Thymus (tissue), 11 donors: ENCODE measurements at regions not wholly inside any gene's neighbourhood (a gene's known extent, or its start where the extent isn't known, plus 50 kb on each side); places are given as distances from the start of the nearest gene placed in this dataset.

Experiments
- DNase-seq, 9 donors: peaks; one replicate each; pipeline ENCODE4 v3.0.0-alpha.2; 2013; ENCODE audit warnings: low spot score in 9 of 9, low read depth in 6 of 9, missing footprints in 1 of 9
- H3K27ac ChIP-seq, 2 donors: one replicate each; pipeline ENCODE4 v1.5.1; 2013; ENCODE audit warnings: control low read depth in 1 of 2, low read depth in 1 of 2, low read length in 1 of 2, mild to moderate bottlenecking in 1 of 2, moderate library complexity in 1 of 2
- H3K27me3 ChIP-seq, 2 donors: one replicate each; pipeline ENCODE4 v1.5.1; 2013; ENCODE audit warnings: low read length in 1 of 2; ENCODE audit not compliant: control insufficient read depth in 2 of 2, insufficient read depth in 1 of 2
- H3K36me3 ChIP-seq, 2 donors: one replicate each; pipeline ENCODE4 v1.5.1; 2013; ENCODE audit warnings: low read length in 1 of 2, mild to moderate bottlenecking in 1 of 2, moderate library complexity in 1 of 2; ENCODE audit not compliant: control insufficient read depth in 2 of 2, insufficient read depth in 2 of 2
- H3K4me1 ChIP-seq, 2 donors: one replicate each; pipeline ENCODE4 v1.5.1; 2013; ENCODE audit warnings: low read length in 2 of 2; ENCODE audit not compliant: control insufficient read depth in 2 of 2, insufficient read depth in 2 of 2
- H3K4me3 ChIP-seq, 2 donors: one replicate each; pipeline ENCODE4 v1.5.1; 2013; ENCODE audit warnings: low read length in 2 of 2, control low read depth in 1 of 2, mild to moderate bottlenecking in 1 of 2
- H3K9me3 ChIP-seq, 2 donors: one replicate each; pipeline ENCODE4 v1.5.1; 2013; ENCODE audit warnings: low read length in 1 of 2, mild to moderate bottlenecking in 1 of 2; ENCODE audit not compliant: control insufficient read depth in 2 of 2, insufficient read depth in 1 of 2
- WGBS: extraction: QIAGEN DNeasy Blood & Tissue Kit; methylation state at CpG from one replicate; pipeline ENCODE4 v1.1.7; 2013; 5-methylcytosine and 5-hydroxymethylcytosine counted together
- donor health status: healthy.

DNA sequence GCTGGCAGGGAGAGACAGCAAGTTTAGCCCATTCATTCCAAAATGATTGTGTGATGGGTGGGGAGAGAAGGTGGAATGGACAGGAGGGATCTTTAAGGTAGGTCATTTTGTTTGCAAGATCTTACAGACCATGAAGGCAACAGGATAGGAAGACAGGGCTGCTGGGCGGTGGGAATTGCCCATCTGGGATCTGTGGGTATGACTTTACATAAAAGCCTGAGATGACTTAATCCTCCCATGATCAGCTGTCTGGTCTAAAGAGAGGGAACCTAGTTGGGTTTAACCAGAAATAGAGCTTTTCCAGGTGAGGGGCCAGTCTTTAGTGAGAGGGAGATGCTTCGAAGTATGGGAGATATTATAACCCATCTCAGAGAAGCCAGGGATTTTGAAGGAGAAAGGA is 153.7 kb downstream of the KLF6 start:
- no peak overlapping the region for H3K4me3 ChIP-seq
- DNase-seq = no peak
- peaks cover 0 to 2% of the 10 kb centered on the region in 2 donors for H3K9me3 ChIP-seq
- H3K27me3 ChIP-seq = no peaks in the 10 kb centered on the region
- H3K36me3 ChIP-seq = no peaks in the 10 kb centered on the region
- peaks cover 0 to 9% of the 10 kb centered on the region in 2 donors for H3K4me1 ChIP-seq
- H3K27ac ChIP-seq = no peak overlapping the region
- 100% methylated on average over 2 of the region's 2 CpGs for WGBS

DNA sequence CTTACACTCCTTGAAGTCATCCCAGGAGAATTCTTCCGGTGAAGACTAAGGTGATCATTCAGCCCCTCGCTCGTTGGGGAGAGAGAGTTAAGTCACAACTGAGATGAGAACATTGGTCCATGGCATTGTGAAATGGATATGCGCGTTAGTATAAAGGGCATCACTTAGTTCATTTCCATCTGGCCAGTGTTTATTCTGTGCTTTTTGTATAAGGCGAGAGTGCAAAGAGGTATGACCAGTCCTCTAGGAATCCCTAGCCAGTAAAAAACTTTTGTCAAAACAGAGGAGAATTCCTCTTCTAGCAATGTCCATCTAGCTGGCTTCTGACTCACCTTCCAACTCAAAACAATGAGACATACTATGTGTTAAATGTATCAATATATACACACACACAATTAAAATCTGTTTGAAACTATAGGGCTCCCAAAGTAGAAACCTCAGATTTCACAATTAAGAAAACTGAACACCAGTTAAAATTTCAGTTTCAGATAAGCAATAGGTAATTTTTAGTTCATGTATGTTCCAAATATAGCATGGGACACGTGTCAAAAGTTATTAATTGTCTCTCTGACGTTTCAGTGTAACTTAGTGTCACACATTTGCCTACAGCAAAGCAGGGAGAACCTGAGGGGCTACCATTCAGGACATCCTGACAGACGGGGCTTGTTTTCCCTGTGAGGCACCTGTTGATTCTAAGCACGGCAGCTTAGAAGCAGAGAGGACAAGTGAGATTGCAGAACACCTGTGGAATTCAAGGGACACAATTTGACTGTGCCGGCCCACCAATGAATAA is 158.9 kb downstream of the KLF6 start:
- Histone ChIP-seq H3K27ac (peak overlapping the region in 1 of 2 donors; percentile 75), H3K4me3 (no peak overlapping the region), H3K4me1 (peaks cover 3 to 21% of the 10 kb centered on the region in 2 donors), H3K27me3 (no peaks in the 10 kb centered on the region), H3K9me3 (peaks cover 0 to 3% of the 10 kb centered on the region in 2 donors), H3K36me3 (no peaks in the 10 kb centered on the region)
- DNase-seq = no peak
- WGBS = 85% methylated on average over 11 of the region's 11 CpGs

DNA sequence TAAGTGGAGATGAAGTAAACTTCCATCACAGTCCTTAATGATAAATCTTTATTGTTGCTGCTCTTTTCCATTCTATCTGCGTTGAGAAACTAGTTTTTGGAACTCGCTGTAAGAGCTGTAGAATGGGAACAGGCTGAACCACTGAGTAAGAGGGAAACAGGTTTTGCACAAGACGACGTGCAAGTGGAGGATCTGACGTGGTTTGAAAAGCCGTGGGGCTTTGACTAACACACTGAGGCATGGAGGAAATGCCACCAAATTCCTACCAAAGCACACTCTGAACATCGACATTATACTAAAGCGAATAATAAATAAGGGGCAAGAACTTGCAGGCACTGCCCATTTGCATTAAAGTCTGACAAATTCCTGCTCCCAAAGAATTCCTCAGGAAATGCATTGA is 160.6 kb downstream of the KLF6 start:
- H3K4me1 ChIP-seq = peaks cover 3 to 21% of the 10 kb centered on the region in 2 donors
- H3K27ac ChIP-seq = no peak overlapping the region
- H3K9me3 ChIP-seq = peaks cover 0 to 3% of the 10 kb centered on the region in 2 donors
- H3K36me3 ChIP-seq = no peaks in the 10 kb centered on the region
- H3K27me3 ChIP-seq = no peaks in the 10 kb centered on the region
- H3K4me3 ChIP-seq = no peak overlapping the region
- DNase-seq = no peak
- 97% methylated on average over 8 of the region's 8 CpGs for WGBS

DNA sequence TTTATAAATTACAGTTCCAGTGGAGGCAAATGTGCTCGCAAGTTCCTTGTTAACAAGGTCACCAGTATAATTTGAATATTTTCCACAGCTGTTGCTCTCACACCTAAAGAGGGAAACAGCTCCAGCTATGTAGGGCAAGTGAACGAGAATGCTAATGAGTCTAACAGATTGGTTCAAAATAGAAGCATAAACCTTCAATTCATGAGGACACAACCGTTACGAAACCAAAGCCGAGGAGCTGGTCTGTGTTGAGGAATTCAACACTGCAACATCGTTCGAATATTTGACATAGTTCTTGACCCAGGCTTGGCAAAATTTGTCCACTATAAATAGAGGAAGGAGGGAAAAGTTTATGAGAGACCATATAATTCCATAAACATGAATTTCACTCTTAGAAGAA is 161.3 kb downstream of the KLF6 start:
- DNase-seq = no peak
- no peaks in the 10 kb centered on the region for H3K27me3 ChIP-seq
- H3K36me3 ChIP-seq = no peaks in the 10 kb centered on the region
- H3K4me3 ChIP-seq = no peak overlapping the region
- peaks cover 0 to 3% of the 10 kb centered on the region in 2 donors for H3K9me3 ChIP-seq
- H3K4me1 ChIP-seq = peaks cover 3 to 21% of the 10 kb centered on the region in 2 donors
- WGBS = 91% methylated on average over 7 of the region's 7 CpGs
- H3K27ac ChIP-seq = no peak overlapping the region

DNA sequence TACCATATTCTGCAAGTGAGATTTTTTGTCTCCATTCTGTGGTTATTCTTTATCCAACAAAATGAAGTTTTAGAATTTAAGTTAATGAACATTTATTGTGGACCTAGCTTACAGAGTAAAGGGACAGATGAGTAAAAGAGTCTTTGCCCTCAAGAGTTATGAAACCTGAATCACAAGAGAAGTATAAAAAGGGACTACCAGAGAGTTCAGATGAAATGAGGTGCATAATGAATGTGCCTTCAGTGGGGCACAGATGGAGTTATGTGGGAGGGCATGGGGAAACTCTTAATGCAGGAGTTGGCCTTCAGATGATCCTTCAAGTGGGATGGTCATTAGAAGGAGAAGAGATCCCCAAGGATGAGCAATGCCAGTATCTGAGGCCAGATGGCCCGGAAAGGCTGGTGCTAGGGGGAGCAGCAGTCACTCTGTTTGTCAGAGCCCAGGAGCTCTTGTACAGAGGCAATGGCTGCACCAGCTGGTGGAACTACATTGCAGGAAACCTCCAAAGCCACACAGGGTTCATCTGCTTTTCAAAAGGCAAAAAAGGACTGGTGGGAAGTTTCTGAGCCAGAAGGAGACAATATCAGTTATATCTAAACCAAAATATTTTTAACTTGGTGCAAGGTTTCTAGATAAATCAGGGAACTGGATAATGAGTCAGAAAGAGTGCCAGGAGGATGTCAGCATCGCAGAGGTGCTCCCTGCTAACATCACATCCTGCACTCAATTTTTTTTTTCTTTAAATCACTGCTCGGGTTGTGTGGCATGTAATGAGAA is 162.0 kb downstream of the KLF6 start:
- Histone ChIP-seq H3K36me3 (no peaks in the 10 kb centered on the region), H3K9me3 (peaks cover 0 to 3% of the 10 kb centered on the region in 2 donors), H3K27ac (peak overlapping the region in 1 of 2 donors; percentile 34), H3K4me3 (no peak overlapping the region), H3K27me3 (no peaks in the 10 kb centered on the region), H3K4me1 (peaks cover 3 to 21% of the 10 kb centered on the region in 2 donors)
- 48% methylated on average over 3 of the region's 3 CpGs for WGBS
- peak in 6 of 9 donors; percentile 6 to 62 (median 27) for DNase-seq

DNA sequence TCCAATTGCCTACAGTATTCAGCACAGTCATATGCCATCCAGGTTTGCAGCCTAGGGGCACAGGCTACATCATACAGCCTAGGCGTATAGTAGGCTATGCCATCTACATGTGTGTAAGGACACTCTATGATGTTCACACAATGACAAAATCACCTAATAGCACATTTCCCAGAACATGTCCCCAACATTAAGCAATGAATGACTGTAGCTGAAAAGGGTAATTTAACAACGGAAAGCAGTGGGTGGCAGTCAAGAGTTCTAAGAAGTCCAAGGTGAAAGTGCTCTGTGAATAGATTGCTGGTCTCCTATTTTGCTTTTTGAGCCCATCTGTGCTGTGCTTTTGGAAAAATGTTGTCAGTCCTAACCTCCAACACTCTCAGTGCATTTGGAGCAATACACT is 162.6 kb downstream of the KLF6 start:
- Histone ChIP-seq H3K4me3 (no peak overlapping the region), H3K36me3 (no peaks in the 10 kb centered on the region), H3K4me1 (peaks cover 3 to 21% of the 10 kb centered on the region in 2 donors), H3K27me3 (no peaks in the 10 kb centered on the region), H3K27ac (no peak overlapping the region), H3K9me3 (peaks cover 0 to 3% of the 10 kb centered on the region in 2 donors)
- WGBS = 95% methylated on average over 2 of the region's 2 CpGs
- DNase-seq = peak in 1 of 9 donors; percentile 25

DNA sequence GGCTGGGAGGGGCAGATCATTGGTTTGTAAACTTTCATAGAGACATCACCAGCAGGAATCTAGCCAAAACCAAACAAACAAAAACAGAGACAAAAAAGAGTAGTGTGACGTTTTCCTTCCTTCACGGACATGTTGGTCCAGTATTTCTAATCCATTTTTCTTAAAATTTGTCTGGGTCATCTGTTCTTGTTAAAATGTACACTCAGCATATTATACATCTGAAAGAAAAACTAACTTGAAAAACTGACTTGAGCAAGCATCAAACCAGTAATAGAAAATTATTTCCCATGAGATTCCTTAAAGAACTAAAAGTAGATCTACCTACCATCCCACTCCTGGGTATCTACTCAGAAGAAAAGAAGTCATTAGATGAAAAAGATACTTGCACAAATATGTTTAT is 164.2 kb downstream of the KLF6 start:
- WGBS = 95% methylated on average over 2 of the region's 2 CpGs
- DNase-seq = no peak

DNA sequence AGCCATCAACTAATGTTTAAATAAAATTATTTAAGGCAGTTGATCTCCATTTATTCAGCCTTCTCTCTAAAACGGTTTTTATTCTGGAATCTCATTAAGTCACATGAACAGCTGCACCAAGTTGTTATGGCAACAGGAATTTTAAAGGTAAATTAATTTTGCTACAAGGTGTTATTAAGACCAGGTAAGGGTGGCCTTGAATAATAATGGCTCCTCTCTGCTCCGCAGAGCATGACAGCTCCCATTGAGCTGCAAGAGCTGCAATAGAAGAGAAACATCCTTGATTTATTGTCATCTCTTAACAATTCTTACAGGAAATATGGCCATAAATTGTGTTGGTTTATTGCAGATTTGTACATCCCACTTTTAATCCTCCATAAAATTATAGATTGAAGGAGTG is 165.8 kb downstream of the KLF6 start:
- Histone ChIP-seq H3K36me3 (no peaks in the 10 kb centered on the region), H3K27ac (no peak overlapping the region), H3K9me3 (peaks cover 0 to 3% of the 10 kb centered on the region in 2 donors), H3K4me1 (peaks cover 3 to 9% of the 10 kb centered on the region in 2 donors), H3K4me3 (no peak overlapping the region), H3K27me3 (no peaks in the 10 kb centered on the region)
- DNase-seq = no peak
- 95% methylated on average over 2 of the region's 2 CpGs for WGBS

More for the DNA sequence above, 164.2 kb downstream of the KLF6 start:
- Histone ChIP-seq H3K27ac (no peak overlapping the region), H3K9me3 (peaks cover 0 to 3% of the 10 kb centered on the region in 2 donors), H3K4me1 (peaks cover 3 to 12% of the 10 kb centered on the region in 2 donors), H3K27me3 (no peaks in the 10 kb centered on the region), H3K36me3 (no peaks in the 10 kb centered on the region), H3K4me3 (no peak overlapping the region)

DNA sequence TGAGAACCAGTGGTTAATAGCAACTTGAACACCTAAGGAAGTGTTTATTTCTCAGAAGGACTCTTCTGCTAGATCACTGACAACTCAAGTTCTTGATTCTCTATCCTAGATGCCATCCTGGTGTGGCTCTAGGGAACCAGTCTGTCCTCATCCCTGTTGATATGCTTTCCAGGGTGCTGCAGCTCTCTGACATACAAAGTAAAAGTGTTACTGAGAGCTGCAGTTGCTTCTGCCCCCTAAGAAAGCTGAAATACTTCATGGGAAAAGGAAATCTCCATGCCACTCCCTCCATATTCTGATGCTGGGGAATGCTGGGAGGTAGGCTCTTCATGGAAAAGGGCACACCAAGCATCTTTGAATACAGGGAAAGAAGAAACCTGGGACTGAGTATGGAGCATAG is 168.1 kb downstream of the KLF6 start:
- no peaks in the 10 kb centered on the region for H3K4me1 ChIP-seq

More for the DNA sequence above, 168.1 kb downstream of the KLF6 start:
- Histone ChIP-seq H3K27ac (no peak overlapping the region), H3K4me3 (no peak overlapping the region), H3K27me3 (no peaks in the 10 kb centered on the region), H3K9me3 (peaks cover 0 to 2% of the 10 kb centered on the region in 2 donors), H3K36me3 (no peaks in the 10 kb centered on the region)
- DNase-seq = no peak
